22Rv1 (cell line): ENCODE measurements at regions not wholly inside any gene's neighbourhood (a gene's known extent, or its start where the extent isn't known, plus 50 kb on each side); places are given as distances from the start of the nearest gene placed in this dataset.

Experiments used
- H3K27ac ChIP-seq: fragments of 450-650 bp; 2 replicates; pipeline ENCODE4 v1.5.1; 2017
- CTCF ChIP-seq: fragments of 450-650 bp; IDR thresholded peaks from 2 replicates; pipeline ENCODE4 v1.5.1; 2017; ENCODE audit warnings: mild to moderate bottlenecking
- ZFX ChIP-seq: fragments of 450-650 bp; IDR thresholded peaks from 2 replicates; pipeline ENCODE4 v1.6.1; 2017; ENCODE audit warnings: antibody characterized with exemption, borderline replicate concordance

- no peak overlapping the region for H3K27ac ChIP-seq
- TF ChIP-seq ZFX, result no peak
- no peak for TF ChIP-seq CTCF
These were observed 882.9 kb upstream of the ZEB2 start for GRCh38 chr2:145402706-145403277.

GRCh38 chr2:145399131-145399530, 879.2 kb upstream of the ZEB2 start:
- no peak overlapping the region for H3K27ac ChIP-seq
- TF ChIP-seq ZFX, result no peak
- no peak for TF ChIP-seq CTCF

GRCh38 chr2:145394181-145394580, 874.3 kb upstream of the ZEB2 start:
- TF ChIP-seq CTCF (no peak), ZFX (no peak)
- no peak overlapping the region for H3K27ac ChIP-seq

- TF ChIP-seq CTCF, result no peak
- no peak for TF ChIP-seq ZFX
- H3K27ac ChIP-seq, result no peak overlapping the region
These were observed 867.1 kb upstream of the ZEB2 start for GRCh38 chr2:145386973-145387372.

- TF ChIP-seq ZFX (no peak), CTCF (no peak)
- H3K27ac ChIP-seq, result no peak overlapping the region
These were observed 864.0 kb upstream of the ZEB2 start for GRCh38 chr2:145383961-145384360.

- H3K27ac ChIP-seq, result no peak overlapping the region
- TF ChIP-seq CTCF, result no peak
- TF ChIP-seq ZFX, result no peak
These were observed 860.6 kb upstream of the ZEB2 start for GRCh38 chr2:145380436-145381017.

- TF ChIP-seq ZFX, result no peak
- no peak for TF ChIP-seq CTCF
- H3K27ac ChIP-seq, result no peak overlapping the region
These were observed 860.0 kb upstream of the ZEB2 start for GRCh38 chr2:145379934-145380333.
